ENCODE measurements at regions not wholly inside any gene's neighbourhood (a gene's known extent, or its start where the extent isn't known, plus 50 kb on each side); places are given as distances from the start of the nearest gene placed in this dataset.

GRCh38 chr14:84272290-84272721, 1257.6 kb upstream of the FLRT2 start:
- TF ChIP-seq POLR2A (IDR thresholded peaks at IDR 0.05; ENCODE audit: low read length) (no peak), GATA1 (IDR thresholded peaks at IDR 0.05; ENCODE audit: low read depth, low read length) (no peak)

Measured in erythroblast (primary cell).